ENCODE measurements at regions not wholly inside any gene's neighbourhood (a gene's known extent, or its start where the extent isn't known, plus 50 kb on each side); places are given as distances from the start of the nearest gene placed in this dataset.

DNA sequence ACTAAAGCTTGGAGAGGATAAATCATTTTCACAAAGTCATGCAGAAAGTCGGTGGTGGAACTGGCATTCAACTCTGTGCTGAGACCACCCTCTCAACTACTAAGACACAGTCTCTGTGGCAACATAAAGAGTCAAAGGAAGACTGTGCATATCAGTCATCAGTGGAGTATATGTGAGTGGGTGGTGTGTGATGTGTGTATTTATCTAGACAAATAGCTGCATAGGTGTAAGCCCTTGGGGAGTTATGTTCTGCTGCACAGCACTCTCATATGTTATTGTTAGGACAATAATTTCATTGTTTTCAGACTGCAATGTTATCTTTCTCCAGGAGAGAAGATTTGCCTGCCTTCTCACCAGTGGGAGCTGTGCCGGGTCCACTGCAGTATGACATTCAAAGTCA lies 186.3 kb upstream of the HNRNPA3 start:
- TF ChIP-seq CTCF (conservative IDR thresholded peaks at IDR 0.05 in 1 of 2, IDR thresholded peaks at IDR 0.05 in 1 of 2; ENCODE audit: extremely low read depth in 1 of 2, insufficient read depth in 1 of 2, low read depth in 1 of 2, low read length in 2 of 2) (no peak), EZH2 (IDR thresholded peaks at IDR 0.05; ENCODE audit: borderline replicate concordance, low read length) (no peak)
